ENCODE measurements at regions not wholly inside any gene's neighbourhood (a gene's known extent, or its start where the extent isn't known, plus 50 kb on each side); places are given as distances from the start of the nearest gene placed in this dataset.

- Histone ChIP-seq H3K27ac (no peak overlapping the region), H3K9me3 (ENCODE audit: low read depth) (no peaks in the 10 kb centered on the region), H3K4me1 (peaks cover 11% of the 10 kb centered on the region), H2AFZ (replicated peaks) (no peak overlapping the region), H3K36me3 (no peaks in the 10 kb centered on the region), H3K4me2 (no peak overlapping the region), H3F3A (ENCODE audit: low read depth) (no peaks in the 10 kb centered on the region), H3K27me3 (peaks cover 41% of the 10 kb centered on the region), H3K9ac (no peak overlapping the region), H3K79me2 (ENCODE audit: low read depth) (no peaks in the 10 kb centered on the region), H3K4me3 (no peak overlapping the region), H4K20me1 (ENCODE audit: low read depth) (no peaks in the 10 kb centered on the region)
- Mint-ChIP-seq H3K27me3 (ENCODE audit: insufficient read depth, low read depth) (peaks cover 5% of the 10 kb centered on the region), H3K27ac (no peak overlapping the region), H3K4me3 (no peak overlapping the region), H3K36me3 (no peaks in the 10 kb centered on the region), H3K4me1 (peaks cover 10% of the 10 kb centered on the region), H3K9me3 (no peaks in the 10 kb centered on the region)
- DNase-seq (ENCODE audit: low spot score), result no peak
- no peak for TF ChIP-seq CTCF (IDR thresholded peaks at IDR 0.05)
- TF ChIP-seq EZH2 (IDR thresholded peaks at IDR 0.05), result no peak
- TF ChIP-seq EZH2phosphoT487 (IDR thresholded peaks at IDR 0.05), result no peak
These were observed 182.0 kb downstream of the CAND1 start for GRCh38 chr12:67451206-67451605.

GRCh38 chr12:67452119-67452805, 183.1 kb downstream of the CAND1 start:
- peaks cover 18% of the 10 kb centered on the region for H3K4me1 ChIP-seq
- no peaks in the 10 kb centered on the region for H3K9me3 Mint-ChIP-seq
- no peaks in the 10 kb centered on the region for H3K9me3 ChIP-seq (ENCODE audit: low read depth)
- no peaks in the 10 kb centered on the region for H3K79me2 ChIP-seq (ENCODE audit: low read depth)
- H3F3A ChIP-seq (ENCODE audit: low read depth), result peaks cover 6% of the 10 kb centered on the region
- no peak overlapping the region for H3K4me3 Mint-ChIP-seq
- H3K9ac ChIP-seq, result no peak overlapping the region
- no peak overlapping the region for H3K4me2 ChIP-seq
- H3K4me3 ChIP-seq, result no peak overlapping the region
- H3K4me1 Mint-ChIP-seq, result peaks cover 18% of the 10 kb centered on the region
- no peak overlapping the region for H2AFZ ChIP-seq (replicated peaks)
- peaks cover 34% of the 10 kb centered on the region for H3K27me3 ChIP-seq
- no peaks in the 10 kb centered on the region for H4K20me1 ChIP-seq (ENCODE audit: low read depth)
- H3K36me3 Mint-ChIP-seq, result no peaks in the 10 kb centered on the region
- TF ChIP-seq EZH2phosphoT487 (IDR thresholded peaks at IDR 0.05) (no peak), CTCF (IDR thresholded peaks at IDR 0.05) (no peak), EZH2 (IDR thresholded peaks at IDR 0.05) (no peak)
- H3K27ac ChIP-seq, result no peak overlapping the region
- H3K27me3 Mint-ChIP-seq (ENCODE audit: insufficient read depth, low read depth), result peaks cover 5% of the 10 kb centered on the region
- H3K36me3 ChIP-seq, result no peaks in the 10 kb centered on the region
- no peak overlapping the region for H3K27ac Mint-ChIP-seq
- no peak for DNase-seq (ENCODE audit: low spot score)

GRCh38 chr12:67453191-67453590, 184.0 kb downstream of the CAND1 start:
- Mint-ChIP-seq H3K27me3 (ENCODE audit: insufficient read depth, low read depth) (peaks cover 5% of the 10 kb centered on the region), H3K27ac (no peak overlapping the region), H3K4me3 (no peak overlapping the region)

More at GRCh38 chr12:67453191-67453590, 184.0 kb downstream of the CAND1 start:
- Histone ChIP-seq H2AFZ (replicated peaks) (no peak overlapping the region), H3K9ac (no peak overlapping the region), H3K79me2 (ENCODE audit: low read depth) (no peaks in the 10 kb centered on the region), H3F3A (ENCODE audit: low read depth) (peaks cover 6% of the 10 kb centered on the region), H3K36me3 (no peaks in the 10 kb centered on the region), H3K4me2 (no peak overlapping the region), H3K27me3 (peaks cover 24% of the 10 kb centered on the region), H3K4me3 (no peak overlapping the region), H4K20me1 (ENCODE audit: low read depth) (no peaks in the 10 kb centered on the region), H3K9me3 (ENCODE audit: low read depth) (no peaks in the 10 kb centered on the region), H3K27ac (no peak overlapping the region), H3K4me1 (peaks cover 22% of the 10 kb centered on the region)
- Mint-ChIP-seq H3K36me3 (no peaks in the 10 kb centered on the region), H3K4me1 (peaks cover 25% of the 10 kb centered on the region), H3K9me3 (no peaks in the 10 kb centered on the region)
- TF ChIP-seq EZH2 (IDR thresholded peaks at IDR 0.05) (no peak), EZH2phosphoT487 (IDR thresholded peaks at IDR 0.05) (no peak), CTCF (IDR thresholded peaks at IDR 0.05) (no peak)
- no peak for DNase-seq (ENCODE audit: low spot score)
